ENCODE measurements at regions not wholly inside any gene's neighbourhood (a gene's known extent, or its start where the extent isn't known, plus 50 kb on each side); places are given as distances from the start of the nearest gene placed in this dataset.
"Not testable (repeated sequence)": the region's sequence is repeated elsewhere in the genome, so short reads cannot be mapped to it uniquely, and the experiment has no call there.

DNA sequence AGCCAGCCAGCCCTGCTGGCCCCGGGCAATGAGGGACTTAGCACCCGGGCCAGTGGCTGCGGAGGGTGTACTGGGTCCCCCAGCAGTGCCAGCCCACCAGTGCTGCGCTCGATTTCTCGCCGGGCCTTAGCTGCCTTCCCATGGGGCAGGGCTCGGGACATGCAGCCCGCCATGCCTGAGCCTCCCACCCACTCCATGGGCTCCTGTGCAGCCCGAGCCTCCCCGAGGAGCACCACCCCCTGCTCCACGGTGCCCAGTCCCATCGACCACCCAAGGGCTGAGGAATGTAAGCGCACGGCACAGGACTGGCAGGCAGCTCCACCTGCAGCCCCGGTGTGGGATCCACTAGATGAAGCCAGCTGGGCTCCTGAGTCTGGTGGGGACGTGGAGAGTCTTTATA lies 72.5 kb upstream of the STARD13 start:
- not testable (repeated sequence) for H3K4me1 Mint-ChIP-seq; H3K36me3 Mint-ChIP-seq; H3K27ac Mint-ChIP-seq; DNase-seq; H3K4me3 Mint-ChIP-seq; H3K27me3 Mint-ChIP-seq (ENCODE audit: low read depth in 3 of 3)
- peaks cover 1 to 17% (median 4%) of the 10 kb centered on the region in 6 donors for H3K9me3 Mint-ChIP-seq

DNA sequence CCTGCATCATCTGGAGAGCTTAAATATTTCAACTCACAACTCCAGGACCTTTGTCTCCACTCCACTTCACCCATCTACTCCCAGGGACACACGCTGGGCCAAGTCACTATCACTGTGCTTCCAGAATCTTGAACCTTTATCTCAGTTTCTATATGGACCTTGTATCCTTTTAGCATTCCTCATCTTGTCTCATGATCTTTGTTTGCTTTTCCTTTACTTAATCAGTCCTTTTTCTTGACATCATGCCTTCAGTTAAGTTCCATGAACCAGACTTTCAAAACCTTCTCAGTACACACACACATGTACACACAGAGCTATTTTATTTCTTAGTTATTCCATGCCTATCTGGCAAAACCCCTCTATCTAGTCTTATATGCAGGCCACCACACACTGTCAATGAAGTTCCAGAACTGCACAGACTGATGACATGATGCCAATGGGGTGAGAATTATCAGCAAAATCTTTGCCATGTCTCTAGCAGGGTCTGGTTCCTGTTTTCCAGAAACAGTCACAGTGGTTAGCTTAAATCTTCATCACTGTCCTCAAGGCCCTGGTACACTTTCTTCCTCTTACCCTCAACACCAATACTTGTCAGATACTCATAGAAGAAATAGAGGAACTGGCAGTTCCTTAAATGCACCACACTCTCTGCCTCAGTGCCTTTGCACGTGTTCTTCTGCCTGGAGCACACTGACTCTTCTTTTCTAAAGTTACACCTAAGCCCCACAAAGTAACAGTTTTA lies 77.6 kb upstream of the STARD13 start:
- Mint-ChIP-seq H3K4me3 (no peak overlapping the region), H3K27ac (no peak overlapping the region), H3K4me1 (no peaks in the 10 kb centered on the region), H3K36me3 (peaks cover 0 to 3% (median 0%) of the 10 kb centered on the region in 3 donors), H3K9me3 (peaks cover 2 to 17% (median 5%) of the 10 kb centered on the region in 6 donors), H3K27me3 (ENCODE audit: low read depth in 3 of 3) (peaks cover 1 to 3% (median 2%) of the 10 kb centered on the region in 3 donors)
- no peak for DNase-seq

DNA sequence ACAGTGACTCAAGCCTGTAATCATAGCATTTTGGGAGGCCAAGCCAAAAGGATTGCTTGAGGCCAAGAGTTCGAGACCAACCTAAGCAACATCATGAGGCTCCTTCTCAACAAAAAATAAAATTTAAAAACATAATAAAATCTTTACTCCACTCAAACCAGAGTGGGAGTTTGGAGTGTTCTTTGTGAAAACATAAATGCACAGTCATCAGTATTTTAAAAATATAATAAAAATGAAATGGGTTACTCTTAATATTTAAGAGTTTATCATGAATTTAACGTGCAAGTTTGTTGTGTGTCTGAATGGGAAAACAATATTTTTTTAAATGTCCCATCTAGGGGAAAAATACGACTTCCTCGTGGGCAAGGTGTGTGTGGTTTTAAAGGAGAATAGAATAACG lies 78.6 kb upstream of the STARD13 start:
- H3K4me3 Mint-ChIP-seq: no peak overlapping the region
- peaks cover 2 to 9% (median 3%) of the 10 kb centered on the region in 6 donors for H3K9me3 Mint-ChIP-seq
- H3K36me3 Mint-ChIP-seq: peaks cover 0 to 3% (median 0%) of the 10 kb centered on the region in 3 donors
- H3K27me3 Mint-ChIP-seq (ENCODE audit: low read depth in 3 of 3): peaks cover 1 to 3% (median 2%) of the 10 kb centered on the region in 3 donors
- DNase-seq: no peak
- H3K27ac Mint-ChIP-seq: no peak overlapping the region
- H3K4me1 Mint-ChIP-seq: no peaks in the 10 kb centered on the region

DNA sequence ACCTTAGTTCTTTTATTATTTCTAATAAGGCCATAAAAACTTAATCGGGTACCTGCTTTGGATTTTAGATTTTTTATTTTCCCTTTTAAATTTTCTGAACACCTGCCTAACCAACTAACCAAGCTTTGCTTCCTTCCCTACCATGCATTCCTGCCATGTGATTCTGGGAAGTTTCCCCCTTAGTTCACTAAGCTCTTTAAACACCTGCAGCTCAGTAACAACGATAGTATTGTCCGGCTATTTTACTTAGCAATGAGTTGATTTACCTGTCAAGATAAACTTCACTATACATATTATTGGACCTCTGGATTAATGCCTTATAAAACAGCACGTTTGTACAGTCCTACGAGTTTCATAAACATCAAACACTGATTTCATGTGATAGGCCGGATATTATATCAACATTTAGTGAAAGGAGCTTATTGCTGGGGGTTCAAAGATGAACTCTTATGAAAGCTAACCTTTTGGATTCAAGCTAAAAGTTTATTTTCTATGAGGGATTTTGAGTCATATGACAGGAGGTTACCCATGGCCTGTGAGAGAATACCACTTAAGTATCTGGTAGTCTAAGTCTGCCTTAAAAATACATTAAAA lies 81.0 kb upstream of the STARD13 start:
- no peaks in the 10 kb centered on the region for H3K4me1 Mint-ChIP-seq
- no peak for DNase-seq
- H3K9me3 Mint-ChIP-seq: peaks cover 0 to 2% (median 0%) of the 10 kb centered on the region in 6 donors
- no peak overlapping the region for H3K4me3 Mint-ChIP-seq
- H3K27ac Mint-ChIP-seq: no peak overlapping the region
- no peaks in the 10 kb centered on the region for H3K36me3 Mint-ChIP-seq
- peaks cover 1 to 5% (median 2%) of the 10 kb centered on the region in 3 donors for H3K27me3 Mint-ChIP-seq (ENCODE audit: low read depth in 3 of 3)

DNA sequence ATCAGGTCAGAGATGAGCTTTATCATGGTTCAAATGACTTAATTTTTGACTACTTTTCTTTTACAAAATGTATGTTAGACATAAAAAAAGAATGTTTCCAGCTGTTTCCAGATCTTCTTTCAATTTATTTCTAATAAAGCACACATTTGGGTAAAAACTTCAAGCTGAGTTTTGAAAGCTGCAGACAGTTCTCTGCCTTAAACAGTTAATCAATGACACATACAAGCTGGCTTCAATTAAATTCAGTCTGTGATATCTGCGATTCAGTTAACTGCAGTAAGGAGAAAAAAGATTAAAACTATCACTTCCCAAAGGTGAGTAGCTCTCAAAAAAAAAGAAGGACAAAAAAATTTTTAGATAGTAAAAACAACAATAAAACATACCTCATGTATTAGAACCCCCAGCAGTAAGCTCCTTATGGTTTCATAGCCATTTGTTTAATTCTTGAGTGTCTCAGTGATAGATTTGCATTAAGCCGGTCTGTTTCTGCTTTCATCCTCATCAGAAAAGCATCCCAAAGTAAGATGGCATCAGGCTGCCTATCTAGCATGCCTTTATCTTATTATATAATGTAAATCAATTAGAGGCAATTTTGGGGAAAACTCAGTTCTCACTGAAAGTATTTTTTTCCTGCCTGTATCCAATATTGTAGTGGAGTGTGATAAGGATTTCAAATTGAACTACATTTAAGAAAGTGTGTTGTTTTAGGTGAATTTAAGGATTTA lies 81.8 kb upstream of the STARD13 start:
- Mint-ChIP-seq H3K27me3 (ENCODE audit: low read depth in 3 of 3) (peaks cover 0 to 5% (median 2%) of the 10 kb centered on the region in 3 donors), H3K4me1 (no peaks in the 10 kb centered on the region), H3K36me3 (no peaks in the 10 kb centered on the region), H3K4me3 (no peak overlapping the region), H3K9me3 (peaks cover 0 to 2% (median 0%) of the 10 kb centered on the region in 6 donors), H3K27ac (no peak overlapping the region)
- DNase-seq: no peak

DNA sequence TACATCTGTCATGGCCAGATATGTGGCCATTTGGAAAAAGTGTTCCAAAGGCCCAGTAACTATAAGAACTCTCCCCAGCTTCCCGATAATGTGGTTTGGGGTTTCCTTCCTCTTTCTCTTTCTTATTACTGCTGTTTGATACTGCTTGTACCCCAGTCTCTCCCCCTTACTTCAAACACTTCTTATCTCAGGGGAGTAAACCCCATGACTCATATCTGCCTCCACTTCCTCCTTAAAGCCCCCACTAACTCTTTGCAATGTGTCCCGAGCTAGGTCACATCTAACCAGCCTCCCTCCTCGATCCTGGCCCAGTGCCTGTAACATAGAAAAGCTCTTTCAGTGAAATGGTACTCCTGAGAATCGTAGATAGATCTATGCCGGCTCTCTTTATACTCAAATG lies 82.4 kb upstream of the STARD13 start:
- Mint-ChIP-seq H3K27ac (no peak overlapping the region), H3K27me3 (ENCODE audit: low read depth in 3 of 3) (peaks cover 0 to 5% (median 2%) of the 10 kb centered on the region in 3 donors), H3K9me3 (peaks cover 0 to 2% (median 0%) of the 10 kb centered on the region in 6 donors), H3K4me3 (no peak overlapping the region), H3K36me3 (no peaks in the 10 kb centered on the region), H3K4me1 (no peaks in the 10 kb centered on the region)
- DNase-seq: no peak

DNA sequence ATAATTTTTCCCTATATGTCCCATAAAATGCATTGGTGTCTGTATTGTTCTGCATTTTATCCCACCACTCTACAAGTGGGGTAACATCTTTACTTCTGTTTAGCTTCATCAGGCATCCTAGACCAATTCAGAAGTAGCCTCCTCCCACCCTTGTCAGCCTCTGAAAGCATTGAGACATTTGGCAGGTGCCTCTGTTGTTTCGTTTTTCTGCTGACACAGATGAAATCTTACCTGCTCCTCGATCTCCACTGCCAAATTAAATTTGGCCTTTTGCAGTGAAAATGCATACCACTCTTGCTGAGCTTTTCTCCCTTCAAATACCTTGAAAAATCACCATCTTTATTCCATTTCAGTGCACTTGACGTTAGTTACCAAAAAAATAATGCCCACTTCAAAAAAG lies 83.5 kb upstream of the STARD13 start:
- Mint-ChIP-seq H3K27ac (no peak overlapping the region), H3K36me3 (no peaks in the 10 kb centered on the region), H3K4me3 (no peak overlapping the region), H3K9me3 (peaks cover 0 to 2% (median 0%) of the 10 kb centered on the region in 6 donors), H3K27me3 (ENCODE audit: low read depth in 3 of 3) (peaks cover 0 to 5% (median 0%) of the 10 kb centered on the region in 3 donors), H3K4me1 (no peaks in the 10 kb centered on the region)
- no peak for DNase-seq

DNA sequence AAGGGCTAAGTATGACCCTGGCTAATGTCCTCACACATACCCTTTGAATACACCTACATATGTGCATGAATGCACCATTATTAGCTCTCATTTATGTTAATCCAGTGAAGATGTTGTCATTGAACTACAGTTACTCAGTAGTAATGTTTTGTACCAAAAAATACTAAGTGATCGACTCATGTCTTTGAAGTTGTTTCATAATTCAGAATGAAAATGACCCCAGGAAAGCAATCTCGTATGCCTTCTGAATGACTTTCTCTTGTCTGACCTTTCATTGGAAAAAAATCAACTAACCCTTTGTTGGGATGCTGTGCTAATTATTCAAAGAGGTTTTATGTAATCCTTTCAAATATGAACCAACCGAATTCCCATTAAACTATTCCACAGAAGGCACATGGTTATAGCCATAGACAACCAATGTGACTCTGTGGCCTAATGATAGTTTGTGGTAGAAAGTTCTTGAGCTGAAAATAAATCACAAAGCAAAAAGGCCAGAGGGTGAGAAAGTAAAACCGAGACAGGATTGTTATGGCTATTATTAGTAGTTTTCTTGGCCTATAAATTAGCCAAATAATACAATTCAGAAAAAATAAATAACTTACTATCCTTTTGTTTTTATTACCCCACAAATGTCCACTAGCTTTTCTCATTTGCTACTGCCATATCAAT lies 86.8 kb upstream of the STARD13 start:
- no peak for DNase-seq
- Mint-ChIP-seq H3K27me3 (ENCODE audit: low read depth in 3 of 3) (peaks cover 0 to 5% (median 0%) of the 10 kb centered on the region in 3 donors), H3K4me1 (no peaks in the 10 kb centered on the region), H3K36me3 (no peaks in the 10 kb centered on the region), H3K27ac (no peak overlapping the region), H3K9me3 (peaks cover 0 to 2% (median 0%) of the 10 kb centered on the region in 6 donors), H3K4me3 (no peak overlapping the region)

DNA sequence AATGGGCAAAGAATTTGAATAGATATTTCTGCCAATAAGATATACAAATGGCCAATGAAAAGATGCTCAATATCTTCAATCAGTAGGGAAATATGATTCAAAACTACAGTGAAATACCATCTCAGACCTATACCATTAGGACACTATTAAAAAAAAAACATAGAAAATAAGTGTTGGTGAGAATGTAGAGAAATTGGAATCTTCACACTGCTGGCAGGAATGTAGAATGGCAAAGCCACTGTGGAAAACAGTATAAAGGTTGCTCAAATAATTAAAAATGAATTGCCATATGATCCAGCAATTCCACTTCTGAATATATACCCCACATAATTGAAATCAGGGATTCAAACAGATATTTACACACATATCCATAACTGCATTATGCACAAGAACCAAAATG lies 88.1 kb upstream of the STARD13 start:
- DNase-seq: no peak
- Mint-ChIP-seq H3K36me3 (no peaks in the 10 kb centered on the region), H3K27me3 (ENCODE audit: low read depth in 3 of 3) (peaks cover 0 to 3% (median 2%) of the 10 kb centered on the region in 3 donors)

DNA sequence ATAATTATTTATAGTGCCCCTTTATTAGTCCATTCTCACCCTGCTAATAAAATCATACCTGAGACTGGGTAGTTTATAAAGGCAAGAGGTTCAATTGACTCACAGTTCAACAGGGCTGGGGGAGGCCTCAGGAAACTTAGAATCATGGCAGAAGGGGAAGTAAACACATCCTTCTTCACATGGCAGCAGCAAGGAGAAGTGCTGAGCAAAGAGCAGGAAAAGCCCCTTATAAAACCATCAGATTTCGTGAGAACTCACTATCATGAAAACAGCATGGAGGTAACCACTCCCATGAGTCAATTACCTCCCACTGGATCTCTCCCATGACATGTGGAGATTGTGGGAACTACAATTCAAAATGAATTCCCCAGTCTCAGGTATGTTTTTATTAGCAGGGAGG lies 89.9 kb upstream of the STARD13 start:
- Mint-ChIP-seq H3K4me3 (no peak overlapping the region), H3K9me3 (peaks cover 0 to 2% (median 0%) of the 10 kb centered on the region in 6 donors), H3K27me3 (ENCODE audit: low read depth in 3 of 3) (peaks cover 0 to 3% (median 2%) of the 10 kb centered on the region in 3 donors), H3K27ac (no peak overlapping the region), H3K4me1 (no peaks in the 10 kb centered on the region), H3K36me3 (no peaks in the 10 kb centered on the region)
- DNase-seq: no peak

More for the DNA sequence above, 88.1 kb upstream of the STARD13 start:
- H3K9me3 Mint-ChIP-seq: peaks cover 0 to 2% (median 0%) of the 10 kb centered on the region in 6 donors
- no peaks in the 10 kb centered on the region for H3K4me1 Mint-ChIP-seq
- H3K27ac Mint-ChIP-seq: no peak overlapping the region
- H3K4me3 Mint-ChIP-seq: no peak overlapping the region

DNA sequence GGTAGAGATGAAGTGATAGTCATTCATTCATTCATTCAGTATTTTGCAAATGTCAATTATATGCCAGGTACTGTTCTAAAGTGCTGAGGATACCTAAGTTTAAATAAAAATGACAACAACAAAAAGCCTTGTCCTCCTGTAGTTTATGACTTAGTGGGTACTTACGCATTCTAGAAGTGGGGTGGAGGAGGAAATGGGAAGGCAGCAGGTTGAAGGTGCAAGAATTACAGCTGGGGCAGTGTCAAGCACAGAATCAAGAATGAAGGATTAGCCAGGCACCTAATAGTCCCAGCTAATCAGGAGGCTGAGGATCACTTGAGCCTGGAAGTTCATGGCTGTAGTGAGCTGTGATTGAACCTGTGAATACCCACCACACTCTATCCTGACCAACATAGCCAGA lies 90.7 kb upstream of the STARD13 start:
- DNase-seq: no peak
- Mint-ChIP-seq H3K4me1 (no peaks in the 10 kb centered on the region), H3K4me3 (no peak overlapping the region), H3K27me3 (ENCODE audit: low read depth in 3 of 3) (peaks cover 0 to 3% (median 2%) of the 10 kb centered on the region in 3 donors), H3K9me3 (peaks cover 0 to 2% (median 0%) of the 10 kb centered on the region in 6 donors), H3K27ac (no peak overlapping the region), H3K36me3 (no peaks in the 10 kb centered on the region)

DNA sequence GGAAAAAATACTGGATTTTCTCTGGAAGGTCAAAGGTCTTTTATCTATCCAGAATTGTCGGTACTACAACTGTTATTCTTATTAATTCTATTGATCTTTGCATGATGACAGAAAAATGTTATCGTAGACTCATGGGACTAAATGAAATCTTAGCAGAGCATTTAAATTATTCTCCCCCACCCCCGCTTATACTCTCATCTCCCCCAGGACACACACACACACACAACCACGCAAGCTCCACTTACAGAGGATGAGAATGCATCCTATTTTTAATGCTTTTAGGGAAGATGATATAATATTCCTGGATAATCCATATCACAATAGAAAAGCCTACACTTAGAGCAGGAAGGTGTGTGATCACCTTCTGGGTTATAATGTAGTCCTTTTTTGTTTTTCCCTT lies 91.9 kb upstream of the STARD13 start:
- DNase-seq: no peak
- Mint-ChIP-seq H3K27me3 (ENCODE audit: low read depth in 3 of 3) (peaks cover 0 to 3% (median 0%) of the 10 kb centered on the region in 3 donors), H3K36me3 (no peaks in the 10 kb centered on the region), H3K4me1 (no peaks in the 10 kb centered on the region), H3K4me3 (no peak overlapping the region), H3K9me3 (peaks cover 0 to 2% (median 0%) of the 10 kb centered on the region in 6 donors), H3K27ac (no peak overlapping the region)

DNA sequence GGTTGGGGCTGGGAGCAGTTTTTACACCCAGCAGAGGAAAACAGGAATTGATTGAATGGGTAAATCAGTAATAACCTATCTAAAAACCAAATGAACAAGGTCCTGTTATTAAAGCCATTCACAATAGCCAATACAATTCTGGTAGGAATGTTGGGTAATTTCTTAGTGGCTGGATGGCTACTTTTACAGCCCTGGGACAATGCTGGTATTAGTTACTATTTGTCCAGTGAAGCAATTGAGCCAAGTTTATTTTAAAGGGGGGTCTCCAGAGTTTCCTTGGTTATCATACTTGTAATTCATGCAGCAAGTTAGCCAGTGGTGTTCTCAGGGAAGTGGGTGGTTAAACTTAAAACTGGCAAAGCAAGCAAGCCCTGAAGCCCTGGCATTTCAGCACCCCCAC lies 92.3 kb upstream of the STARD13 start:
- Mint-ChIP-seq H3K27me3 (ENCODE audit: low read depth in 3 of 3) (peaks cover 0 to 3% (median 0%) of the 10 kb centered on the region in 3 donors), H3K4me3 (no peak overlapping the region)

More for the DNA sequence above, 92.3 kb upstream of the STARD13 start:
- Mint-ChIP-seq H3K27ac (no peak overlapping the region), H3K36me3 (no peaks in the 10 kb centered on the region), H3K9me3 (peaks cover 0 to 2% (median 0%) of the 10 kb centered on the region in 6 donors), H3K4me1 (no peaks in the 10 kb centered on the region)
- DNase-seq: no peak

All from immature natural killer cell (primary cell).